Spleen (tissue), 11 donors: ENCODE measurements at regions not wholly inside any gene's neighbourhood (a gene's known extent, or its start where the extent isn't known, plus 50 kb on each side); places are given as distances from the start of the nearest gene placed in this dataset.
"Not testable (repeated sequence)": the region's sequence is repeated elsewhere in the genome, so short reads cannot be mapped to it uniquely, and the experiment has no call there.

Experiments
- DNase-seq: peaks from one replicate; pipeline ENCODE4 v3.0.0-alpha.2; 2020
- H3K27ac ChIP-seq, 8 donors: fragments of 200-600 bp; sonication (generic) in 7 of 8; 1 replicate in 4 of 8; 2 replicates in 4 of 8; pipeline versions ENCODE4 v1.5.0 to v1.8.0; 2016 to 2021; ENCODE audit warnings: inconsistent platforms in 4 of 8, mild to moderate bottlenecking in 4 of 8, moderate library complexity in 1 of 8
- H3K27me3 ChIP-seq, 7 donors: fragments of 200-600 bp; sonication (generic) in 6 of 7; replicated peaks in 1 of 7; 1 replicate in 4 of 7; 2 replicates in 3 of 7; pipeline versions ENCODE4 v1.5.0 to v1.8.0; 2016 to 2021; ENCODE audit warnings: inconsistent platforms in 3 of 7, mild to moderate bottlenecking in 1 of 7
- H3K36me3 ChIP-seq, 6 donors: fragments of 200-600 bp; sonication (generic) in 5 of 6; 1 replicate in 4 of 6; 2 replicates in 2 of 6; pipeline versions ENCODE4 v1.5.0 to v1.8.0; 2016 to 2021; ENCODE audit warnings: inconsistent platforms in 2 of 6
- H3K4me1 ChIP-seq, 6 donors: fragments of 200-600 bp; sonication (generic) in 5 of 6; 1 replicate in 3 of 6; 2 replicates in 3 of 6; pipeline versions ENCODE4 v1.5.0 to v1.8.0; 2016 to 2021; ENCODE audit warnings: inconsistent platforms in 3 of 6
- H3K4me3 ChIP-seq, 8 donors: fragments of 200-600 bp; sonication (generic) in 7 of 8; 1 replicate in 4 of 8; 2 replicates in 4 of 8; pipeline versions ENCODE4 v1.5.0 to v1.8.0; 2016 to 2021; ENCODE audit warnings: inconsistent platforms in 4 of 8, mild to moderate bottlenecking in 4 of 8, moderate library complexity in 2 of 8
- H3K9me3 ChIP-seq, 8 donors: fragments of 200-600 bp; sonication (generic) in 7 of 8; 1 replicate in 4 of 8; 2 replicates in 4 of 8; pipeline versions ENCODE4 v1.5.0 to v1.8.0; 2016 to 2021; ENCODE audit warnings: inconsistent platforms in 4 of 8
- POLR2A ChIP-seq, 3 donors: fragments of 450-650 bp; IDR thresholded peaks; one replicate each; pipeline ENCODE4 v1.5.1; 2017; ENCODE audit warnings: antibody characterized with exemption in 3 of 3, mild to moderate bottlenecking in 1 of 3
- POLR2AphosphoS5 ChIP-seq, 3 donors: sonication (generic); formaldehyde crosslinking; IDR thresholded peaks; one replicate each; pipeline ENCODE4 v1.5.1; 2017; ENCODE audit warnings: antibody characterized with exemption in 3 of 3
- WGBS, 5 donors: extraction: QIAGEN DNeasy Blood & Tissue Kit in 3 of 5; methylation state at CpG; one replicate each; pipeline versions ENCODE4 v1.1.5 to v1.1.7; 2013 to 2018; 5-methylcytosine and 5-hydroxymethylcytosine counted together
- intact Hi-C: fragments of 100-400 bp; cut with DNase I; formaldehyde crosslinking; loops from one replicate; pipeline ENCODE4 v1.15.0; 2023; ENCODE audit warnings: low total_unique reads
- TF ChIP-seq, protein P1 (sequence below), 11 experiments: fragments of 200-600 bp in 7 of 11; fragments of 450-650 bp in 4 of 11; sonication (generic) in 4 of 11; IDR thresholded peaks in 8 of 11; conservative IDR thresholded peaks in 3 of 11; 1 replicate in 7 of 11; 2 replicates in 4 of 11; pipeline versions ENCODE4 v1.4.0 to v1.8.0; 2016 to 2021; ENCODE audit warnings: antibody characterized with exemption in 11 of 11, inconsistent platforms in 4 of 11, mild to moderate bottlenecking in 1 of 11
- donor health status: healthy with polysubstance abuse.
- donor health status: DM: no; HTN: no; CAD: no; lungs with moderate emphysema.
- donor health status: DM: no; HTN: no; CAD: no.
- donor health status: Bipolar disorder and iron deficiency.
- donor health status: healthy.
- donor health status: DM: no; HTN: no; CAD: no.
- donor health status: DM: yes; HTN: yes; CAD: no.

DNA sequence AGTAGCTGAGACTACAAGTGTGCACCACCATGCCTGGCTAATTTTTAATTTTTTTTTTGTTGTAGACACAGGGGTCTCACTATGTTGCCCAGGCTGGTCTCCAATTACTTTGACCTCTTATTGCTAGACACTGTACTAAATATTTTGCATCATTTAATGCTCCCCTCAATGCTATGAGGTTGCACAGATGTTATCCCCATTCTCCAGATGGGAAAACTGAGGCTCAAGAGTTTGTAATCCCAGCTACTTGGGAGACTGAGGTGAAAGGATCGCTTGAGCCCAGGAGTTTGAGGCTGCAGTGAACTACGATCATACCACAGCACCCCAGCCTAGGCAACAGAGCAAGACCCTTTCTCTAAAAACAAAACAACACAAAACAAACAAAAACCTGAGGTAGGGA lies 443.3 kb upstream of the C16orf82 start:
- Histone ChIP-seq H3K9me3 (peaks cover 0 to 26% (median 13%) of the 10 kb centered on the region in 8 donors), H3K4me1 (peaks cover 0 to 10% (median 0%) of the 10 kb centered on the region in 6 donors), H3K27ac (no peak overlapping the region), H3K36me3 (no peaks in the 10 kb centered on the region), H3K27me3 (peaks cover 0 to 9% (median 0%) of the 10 kb centered on the region in 7 donors), H3K4me3 (no peak overlapping the region)
- DNase-seq = no peak
- TF ChIP-seq, protein P1, sequence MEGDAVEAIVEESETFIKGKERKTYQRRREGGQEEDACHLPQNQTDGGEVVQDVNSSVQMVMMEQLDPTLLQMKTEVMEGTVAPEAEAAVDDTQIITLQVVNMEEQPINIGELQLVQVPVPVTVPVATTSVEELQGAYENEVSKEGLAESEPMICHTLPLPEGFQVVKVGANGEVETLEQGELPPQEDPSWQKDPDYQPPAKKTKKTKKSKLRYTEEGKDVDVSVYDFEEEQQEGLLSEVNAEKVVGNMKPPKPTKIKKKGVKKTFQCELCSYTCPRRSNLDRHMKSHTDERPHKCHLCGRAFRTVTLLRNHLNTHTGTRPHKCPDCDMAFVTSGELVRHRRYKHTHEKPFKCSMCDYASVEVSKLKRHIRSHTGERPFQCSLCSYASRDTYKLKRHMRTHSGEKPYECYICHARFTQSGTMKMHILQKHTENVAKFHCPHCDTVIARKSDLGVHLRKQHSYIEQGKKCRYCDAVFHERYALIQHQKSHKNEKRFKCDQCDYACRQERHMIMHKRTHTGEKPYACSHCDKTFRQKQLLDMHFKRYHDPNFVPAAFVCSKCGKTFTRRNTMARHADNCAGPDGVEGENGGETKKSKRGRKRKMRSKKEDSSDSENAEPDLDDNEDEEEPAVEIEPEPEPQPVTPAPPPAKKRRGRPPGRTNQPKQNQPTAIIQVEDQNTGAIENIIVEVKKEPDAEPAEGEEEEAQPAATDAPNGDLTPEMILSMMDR (IDR thresholded peaks at IDR 0.05 in 8 of 11, conservative IDR thresholded peaks at IDR 0.05 in 3 of 11) = no peak
- TF ChIP-seq POLR2A (IDR thresholded peaks at IDR 0.05) = no peak
- TF ChIP-seq POLR2AphosphoS5 (IDR thresholded peaks at IDR 0.05) = no peak
- WGBS, 5 donors = 73 to 84% (median 79%) methylated on average over 2 of the region's 2 CpGs
- intact Hi-C loops = no loop called here

DNA sequence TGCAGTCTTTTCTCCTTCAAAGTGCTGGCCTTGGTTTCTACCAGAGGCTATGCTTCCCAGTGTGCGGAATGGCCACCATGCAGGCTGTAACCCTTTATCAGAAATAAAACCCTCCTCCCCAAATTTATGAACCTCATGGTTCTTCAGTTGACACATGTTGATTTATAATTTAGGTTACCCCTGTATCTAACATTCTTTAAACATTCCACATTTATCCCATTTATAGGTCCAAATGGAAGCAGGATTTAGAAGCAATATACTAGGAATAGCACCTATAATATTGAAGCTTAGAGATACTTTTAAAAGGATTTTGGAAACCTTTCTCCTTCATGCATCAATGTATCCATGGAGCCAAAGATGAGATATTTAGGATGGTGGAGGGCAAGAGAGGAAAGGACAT lies 438.8 kb upstream of the C16orf82 start:
- 90 to 97% (median 96%) methylated on average over 1 of the region's 1 CpG for WGBS, 5 donors
- Histone ChIP-seq H3K9me3 (peaks cover 0 to 61% (median 34%) of the 10 kb centered on the region in 8 donors), H3K4me3 (no peak overlapping the region), H3K27ac (no peak overlapping the region), H3K27me3 (no peaks in the 10 kb centered on the region), H3K36me3 (no peaks in the 10 kb centered on the region), H3K4me1 (peaks cover 0 to 10% (median 0%) of the 10 kb centered on the region in 6 donors)
- TF ChIP-seq, protein P1 (IDR thresholded peaks at IDR 0.05 in 8 of 11, conservative IDR thresholded peaks at IDR 0.05 in 3 of 11) = no peak
- no peak for TF ChIP-seq POLR2A (IDR thresholded peaks at IDR 0.05)
- no peak for TF ChIP-seq POLR2AphosphoS5 (IDR thresholded peaks at IDR 0.05)
- no peak for DNase-seq
- intact Hi-C loops = no loop called here

DNA sequence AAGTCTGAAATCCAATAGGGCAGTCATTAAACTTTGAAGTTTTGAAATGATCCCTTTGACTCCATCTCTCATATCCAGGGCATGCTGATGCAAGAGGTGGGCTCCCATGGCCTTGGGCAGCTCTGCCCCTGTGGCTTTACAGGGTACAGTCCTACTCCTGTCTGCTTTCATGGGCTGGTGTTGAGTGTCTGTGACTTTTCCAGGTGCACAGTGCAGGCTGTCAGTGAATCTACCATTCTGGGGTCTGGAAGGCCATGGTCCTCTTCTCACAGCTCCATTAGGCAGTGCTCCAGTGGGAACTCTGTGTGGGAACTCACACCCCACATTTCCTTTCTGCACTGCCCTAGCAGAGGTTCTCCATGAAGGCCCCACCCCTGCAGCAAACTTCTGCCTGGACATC lies 435.4 kb upstream of the C16orf82 start:
- DNase-seq, H3K36me3 ChIP-seq, H3K27me3 ChIP-seq, H3K4me3 ChIP-seq, intact Hi-C loops, H3K4me1 ChIP-seq, H3K27ac ChIP-seq: not testable (repeated sequence)
- peaks cover 0 to 70% (median 41%) of the 10 kb centered on the region in 8 donors for H3K9me3 ChIP-seq

DNA sequence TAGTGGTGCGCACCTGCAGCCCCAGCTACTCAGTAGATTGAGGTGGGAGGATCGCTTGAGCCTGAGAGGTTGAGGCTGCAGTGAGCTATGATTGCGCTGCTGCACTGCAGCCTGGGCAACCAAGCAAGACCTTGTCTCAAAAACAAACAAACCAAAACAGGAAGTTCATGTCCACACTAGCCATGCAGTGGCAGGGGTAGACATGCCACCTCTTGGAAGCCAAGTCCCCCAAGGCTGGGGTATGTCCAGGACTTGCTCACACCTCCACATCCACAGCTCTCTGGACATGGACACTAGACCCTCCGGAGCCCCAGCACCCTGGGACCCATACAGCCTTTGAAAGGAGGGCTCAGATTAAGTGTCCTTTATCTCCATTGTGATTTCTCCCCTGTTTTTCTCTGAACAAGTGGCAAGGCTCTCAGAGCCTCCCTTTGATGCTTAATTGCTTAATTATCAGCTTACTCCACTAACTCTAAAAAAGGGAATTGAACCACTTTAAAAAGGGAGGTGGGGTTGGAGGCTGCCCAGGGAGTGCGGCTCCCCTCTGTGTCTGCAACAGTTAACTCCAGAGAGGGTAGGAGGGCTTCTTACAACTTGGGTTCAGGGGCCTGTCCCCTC lies 424.6 kb upstream of the C16orf82 start:
- H3K36me3 ChIP-seq = no peaks in the 10 kb centered on the region
- peaks cover 0 to 26% (median 0%) of the 10 kb centered on the region in 7 donors for H3K27me3 ChIP-seq
- intact Hi-C loops = no loop called here
- WGBS, 5 donors = 80 to 91% (median 82%) methylated on average over 5 of the region's 5 CpGs
- peaks cover 0 to 7% (median 0%) of the 10 kb centered on the region in 6 donors for H3K4me1 ChIP-seq
- H3K9me3 ChIP-seq = no peaks in the 10 kb centered on the region
- no peak for DNase-seq
- TF ChIP-seq POLR2AphosphoS5 (IDR thresholded peaks at IDR 0.05) = no peak
- TF ChIP-seq, protein P1 (IDR thresholded peaks at IDR 0.05 in 8 of 11, conservative IDR thresholded peaks at IDR 0.05 in 3 of 11) = no peak
- no peak for TF ChIP-seq POLR2A (IDR thresholded peaks at IDR 0.05)
- no peak overlapping the region for H3K4me3 ChIP-seq
- no peak overlapping the region for H3K27ac ChIP-seq
